ENCODE measurements at regions not wholly inside any gene's neighbourhood (a gene's known extent, or its start where the extent isn't known, plus 50 kb on each side); places are given as distances from the start of the nearest gene placed in this dataset.

DNA sequence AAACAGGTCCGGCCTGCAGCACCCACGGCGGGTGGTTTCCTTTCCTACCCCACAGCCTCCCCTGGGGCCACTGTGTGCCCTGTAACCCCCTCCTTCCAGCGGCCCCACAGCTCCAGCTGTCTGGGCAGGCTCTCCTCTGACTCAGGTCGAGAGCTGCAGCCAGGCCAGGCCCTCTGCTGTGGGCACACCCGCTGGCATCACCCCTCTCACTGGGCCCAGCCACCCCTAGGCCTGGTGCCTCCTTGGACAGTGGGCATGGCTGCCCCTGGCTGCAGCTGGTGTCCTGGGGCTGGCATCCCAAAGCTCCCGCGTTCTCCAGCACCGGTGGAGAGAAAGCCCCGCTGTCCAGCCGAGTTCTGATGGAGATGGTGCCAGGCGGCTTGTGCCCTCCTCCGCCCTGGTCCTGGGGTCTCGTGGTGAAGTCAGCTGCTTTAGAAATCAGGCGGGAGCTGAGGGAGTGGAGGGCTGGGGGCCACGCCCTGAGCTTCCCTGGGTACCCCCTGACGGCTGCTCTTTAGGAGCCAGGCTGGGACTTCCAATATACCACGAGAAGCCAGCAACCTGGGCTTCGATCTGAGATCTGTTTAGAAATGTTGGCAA is 114.9 kb downstream of the KIF26A start:
- TF ChIP-seq, protein P1, sequence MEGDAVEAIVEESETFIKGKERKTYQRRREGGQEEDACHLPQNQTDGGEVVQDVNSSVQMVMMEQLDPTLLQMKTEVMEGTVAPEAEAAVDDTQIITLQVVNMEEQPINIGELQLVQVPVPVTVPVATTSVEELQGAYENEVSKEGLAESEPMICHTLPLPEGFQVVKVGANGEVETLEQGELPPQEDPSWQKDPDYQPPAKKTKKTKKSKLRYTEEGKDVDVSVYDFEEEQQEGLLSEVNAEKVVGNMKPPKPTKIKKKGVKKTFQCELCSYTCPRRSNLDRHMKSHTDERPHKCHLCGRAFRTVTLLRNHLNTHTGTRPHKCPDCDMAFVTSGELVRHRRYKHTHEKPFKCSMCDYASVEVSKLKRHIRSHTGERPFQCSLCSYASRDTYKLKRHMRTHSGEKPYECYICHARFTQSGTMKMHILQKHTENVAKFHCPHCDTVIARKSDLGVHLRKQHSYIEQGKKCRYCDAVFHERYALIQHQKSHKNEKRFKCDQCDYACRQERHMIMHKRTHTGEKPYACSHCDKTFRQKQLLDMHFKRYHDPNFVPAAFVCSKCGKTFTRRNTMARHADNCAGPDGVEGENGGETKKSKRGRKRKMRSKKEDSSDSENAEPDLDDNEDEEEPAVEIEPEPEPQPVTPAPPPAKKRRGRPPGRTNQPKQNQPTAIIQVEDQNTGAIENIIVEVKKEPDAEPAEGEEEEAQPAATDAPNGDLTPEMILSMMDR (IDR thresholded peaks at IDR 0.05; ENCODE audit: poor library complexity) = no peak
- TF ChIP-seq EZH2 (IDR thresholded peaks at IDR 0.05; ENCODE audit: borderline replicate concordance) (no peak), EZH2phosphoT487 (IDR thresholded peaks at IDR 0.05; ENCODE audit: low read depth, severe bottlenecking, unreplicated experiment) (no peak)
